T-cell (primary cell): ENCODE measurements at regions not wholly inside any gene's neighbourhood (a gene's known extent, or its start where the extent isn't known, plus 50 kb on each side); places are given as distances from the start of the nearest gene placed in this dataset.
"Not testable (repeated sequence)": the region's sequence is repeated elsewhere in the genome, so short reads cannot be mapped to it uniquely, and the experiment has no call there.

Source experiments
- ATAC-seq, 4 experiments: fragments of 200-7000 bp in 3 of 4; fragments of 150-1000 bp in 1 of 4; cut with Tn5 transposase; replicated peaks in 1 of 4; 1 replicate in 3 of 4; 2 replicates in 1 of 4; pipeline ENCODE4 v1.10.0; 2021; ENCODE audit warnings: moderate library complexity in 3 of 4, mild to moderate bottlenecking in 2 of 4, moderate number of reproducible peaks in 1 of 4
- CTCF ChIA-PET, 2 donors: fragments of 300-600 bp; sonication (Branson Sonifier 250); formaldehyde crosslinking; loops; one replicate each; lab custom pipeline; 2022; ENCODE audit warnings: antibody characterized with exemption in 2 of 2; lab: Charles Lee
- POLR2A ChIA-PET, 2 donors: fragments of 300-600 bp; sonication (Branson Sonifier 250); formaldehyde crosslinking; loops; one replicate each; lab custom pipeline; 2022; ENCODE audit warnings: antibody characterized with exemption in 2 of 2; lab: Charles Lee
- DNase-seq, 35 experiments: peaks; one replicate each; pipeline versions ENCODE4 v3.0.0 to v3.0.0-alpha.2; 2013 to 2023
- H3K27ac ChIP-seq: one replicate; pipeline ENCODE4 v1.5.1; 2013; ENCODE audit warnings: low read length
- H3K27me3 ChIP-seq, 2 experiments: replicated peaks in 1 of 2; 1 replicate in 1 of 2; 2 replicates in 1 of 2; pipeline versions ENCODE4 v1.6.1 to v1.7.0; 2013; ENCODE audit warnings: low read length in 1 of 2, mixed read lengths in 1 of 2; ENCODE audit not compliant: control insufficient read depth in 2 of 2, insufficient read depth in 2 of 2; ENCODE audit errors: extremely low read depth in 1 of 2
- H3K36me3 ChIP-seq, 2 donors: 1 replicate in 1 of 2; 2 replicates in 1 of 2; pipeline versions ENCODE4 v1.6.1 to v1.7.0; 2013; ENCODE audit warnings: low read length in 1 of 2; ENCODE audit not compliant: control insufficient read depth in 2 of 2, insufficient read depth in 1 of 2; ENCODE audit errors: extremely low read depth in 1 of 2
- H3K4me1 ChIP-seq, 2 experiments: 1 replicate in 1 of 2; 2 replicates in 1 of 2; pipeline versions ENCODE4 v1.6.1 to v1.7.0; 2013; ENCODE audit warnings: low read length in 2 of 2, mixed read lengths in 1 of 2; ENCODE audit not compliant: insufficient read depth in 2 of 2, control insufficient read depth in 1 of 2; ENCODE audit errors: extremely low read depth in 1 of 2
- H3K4me3 ChIP-seq, 2 donors: 1 replicate in 1 of 2; 2 replicates in 1 of 2; pipeline versions ENCODE4 v1.5.1 to v1.7.0; 2013; ENCODE audit warnings: mild to moderate bottlenecking in 2 of 2, low read length in 1 of 2, moderate library complexity in 1 of 2; ENCODE audit not compliant: control insufficient read depth in 1 of 2; ENCODE audit errors: extremely low read depth in 1 of 2
- H3K9me3 ChIP-seq: 2 replicates; pipeline ENCODE4 v1.7.0; 2013
- H3K27ac Mint-ChIP-seq, 2 donors: one replicate each; pipeline ENCODE4 v1.8.0; 2020 to 2021; ENCODE audit warnings: mild to moderate bottlenecking in 2 of 2, mixed read lengths in 2 of 2
- H3K27me3 Mint-ChIP-seq, 2 donors: one replicate each; pipeline ENCODE4 v1.8.0; 2021 to 2022; ENCODE audit warnings: mixed read lengths in 2 of 2
- H3K36me3 Mint-ChIP-seq: one replicate; pipeline ENCODE4 v1.8.0; 2021; ENCODE audit warnings: mixed read lengths
- H3K4me1 Mint-ChIP-seq, 3 donors: one replicate each; pipeline ENCODE4 v1.8.0; 2020 to 2022; ENCODE audit warnings: mixed read lengths in 3 of 3, mild to moderate bottlenecking in 1 of 3
- H3K4me3 Mint-ChIP-seq, 3 donors: one replicate each; pipeline ENCODE4 v1.8.0; 2020 to 2022; ENCODE audit warnings: mild to moderate bottlenecking in 3 of 3, mixed read lengths in 3 of 3, moderate library complexity in 3 of 3
- H3K9me3 Mint-ChIP-seq, 3 donors: one replicate each; pipeline ENCODE4 v1.8.0; 2020 to 2022; ENCODE audit warnings: mixed read lengths in 3 of 3
- WGBS: methylation state at CpG from one replicate; pipeline ENCODE4 v1.1.5; 2013; ENCODE audit warnings: missing lambda C conversion rate; ENCODE audit not compliant: insufficient coverage; 5-methylcytosine and 5-hydroxymethylcytosine counted together

DNA sequence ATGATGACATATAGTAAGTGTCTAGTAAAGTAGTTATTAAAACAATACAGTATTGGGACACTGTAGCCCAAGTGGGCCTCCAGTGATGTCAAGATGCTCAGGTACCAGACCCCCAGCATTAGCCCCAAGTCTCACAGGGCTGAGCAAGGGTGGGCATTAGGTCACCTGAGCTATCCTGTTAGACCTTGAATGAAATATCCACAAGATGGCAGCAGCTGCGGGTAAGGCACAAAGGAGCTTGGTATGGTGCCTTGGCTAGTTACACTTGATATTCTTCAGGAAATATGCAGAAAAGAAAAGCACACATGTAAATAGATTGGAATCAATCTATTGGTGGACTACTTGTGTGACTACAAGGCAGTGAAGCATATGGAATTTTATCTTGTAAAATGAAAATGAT is 701.8 kb upstream of the ADGRB3 start:
- Mint-ChIP-seq H3K27me3 (no peaks in the 10 kb centered on the region), H3K4me3 (no peak overlapping the region), H3K9me3 (peaks cover 6 to 16% (median 10%) of the 10 kb centered on the region in 3 donors), H3K27ac (no peak overlapping the region), H3K36me3 (no peaks in the 10 kb centered on the region), H3K4me1 (no peaks in the 10 kb centered on the region)
- no peak for ATAC-seq
- ChIA-PET CTCF (no interaction called here), POLR2A (no interaction called here)
- H3K4me3 ChIP-seq = no peak overlapping the region
- H3K27ac ChIP-seq = no peak overlapping the region
- whole genome bisulfite sequencing = 67% methylated on average over 1 of the region's 1 CpG
- H3K4me1 ChIP-seq = no peaks in the 10 kb centered on the region
- no peaks in the 10 kb centered on the region for H3K27me3 ChIP-seq
- DNase-seq = no peak
- peaks cover 2% of the 10 kb centered on the region for H3K9me3 ChIP-seq
- no peaks in the 10 kb centered on the region for H3K36me3 ChIP-seq

DNA sequence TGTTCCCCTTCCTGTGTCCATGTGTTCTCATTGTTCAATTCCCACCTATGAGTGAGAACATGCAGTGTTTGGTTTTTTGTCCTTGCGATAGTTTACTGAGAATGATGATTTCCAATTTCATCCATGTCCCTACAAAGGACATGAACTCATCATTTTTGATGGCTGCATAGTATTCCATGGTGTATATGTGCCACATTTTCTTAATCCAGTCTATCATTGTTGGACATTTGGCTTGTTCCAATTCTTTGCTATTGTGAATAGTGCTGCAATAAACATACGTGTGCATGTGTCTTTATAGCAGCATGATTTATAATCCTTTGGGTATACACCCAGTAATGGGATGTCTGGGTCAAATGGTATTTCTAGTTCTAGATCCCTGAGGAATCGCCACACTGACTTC is 712.5 kb upstream of the ADGRB3 start:
- no CpG with 5 or more reads among the region's 3 CpGs for WGBS

DNA sequence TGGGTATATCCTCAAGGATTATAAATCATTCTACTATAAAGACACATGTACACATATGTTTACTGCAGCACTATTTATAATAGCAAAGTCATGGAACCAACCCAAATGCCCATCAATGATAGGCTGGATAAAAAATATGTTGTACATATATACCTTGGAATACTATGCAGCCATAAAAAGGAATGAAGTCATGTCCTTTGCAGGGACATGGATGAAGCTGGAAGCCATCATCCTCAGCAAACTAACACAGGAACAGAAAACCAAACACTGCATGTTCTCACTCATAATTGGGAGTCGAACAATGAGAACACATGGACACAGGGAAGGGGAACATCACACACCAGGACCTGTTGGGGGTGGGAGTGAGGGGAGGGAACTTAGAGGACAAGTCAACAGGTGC is 715.0 kb upstream of the ADGRB3 start:
- POLR2A ChIA-PET, H3K36me3 ChIP-seq, ATAC-seq, H3K27ac Mint-ChIP-seq, H3K4me1 Mint-ChIP-seq, H3K4me3 ChIP-seq, CTCF ChIA-PET, H3K27me3 Mint-ChIP-seq, H3K36me3 Mint-ChIP-seq, H3K4me1 ChIP-seq, DNase-seq, H3K27me3 ChIP-seq, H3K27ac ChIP-seq, H3K9me3 ChIP-seq, H3K4me3 Mint-ChIP-seq: not testable (repeated sequence)
- peaks cover 13 to 20% (median 19%) of the 10 kb centered on the region in 3 donors for H3K9me3 Mint-ChIP-seq
- no CpG with 5 or more reads among the region's 1 CpG for WGBS

More for the DNA sequence above, 712.5 kb upstream of the ADGRB3 start:
- H3K27ac Mint-ChIP-seq, H3K9me3 ChIP-seq, H3K4me3 ChIP-seq, H3K27me3 ChIP-seq, ATAC-seq, H3K4me1 Mint-ChIP-seq, H3K27ac ChIP-seq, H3K36me3 ChIP-seq, H3K27me3 Mint-ChIP-seq, CTCF ChIA-PET, POLR2A ChIA-PET, DNase-seq, H3K4me1 ChIP-seq, H3K4me3 Mint-ChIP-seq, H3K36me3 Mint-ChIP-seq: not testable (repeated sequence)
- peaks cover 17 to 23% (median 19%) of the 10 kb centered on the region in 3 donors for H3K9me3 Mint-ChIP-seq

DNA sequence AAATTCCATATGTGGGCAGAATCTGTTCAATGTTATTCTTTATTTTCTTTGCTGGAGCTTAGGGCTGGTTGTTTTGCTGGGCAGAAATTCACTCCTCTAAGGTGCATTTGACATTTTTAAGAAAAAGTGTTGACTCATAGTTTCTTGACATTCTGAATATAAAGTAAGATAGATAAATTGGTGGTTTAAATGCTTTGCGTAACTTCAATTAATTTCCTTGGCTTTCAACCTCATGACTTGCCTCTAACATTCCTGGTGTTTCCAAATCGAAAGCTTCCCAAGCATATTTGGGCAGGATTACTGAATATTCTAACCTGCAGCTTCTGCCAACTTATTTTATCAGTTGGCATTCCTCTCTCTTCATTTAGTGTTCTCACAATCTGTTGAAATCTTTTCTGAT is 718.7 kb upstream of the ADGRB3 start:
- no peaks in the 10 kb centered on the region for H3K36me3 ChIP-seq
- no peaks in the 10 kb centered on the region for H3K9me3 ChIP-seq
- Mint-ChIP-seq H3K27ac (no peak overlapping the region), H3K4me3 (no peak overlapping the region), H3K36me3 (no peaks in the 10 kb centered on the region), H3K9me3 (peaks cover 17 to 23% (median 19%) of the 10 kb centered on the region in 3 donors), H3K27me3 (no peaks in the 10 kb centered on the region), H3K4me1 (no peaks in the 10 kb centered on the region)
- no peak for DNase-seq
- ChIA-PET POLR2A (no interaction called here), CTCF (no interaction called here)
- no peak overlapping the region for H3K27ac ChIP-seq
- no peak for ATAC-seq
- H3K4me3 ChIP-seq = no peak overlapping the region
- no CpG with 5 or more reads among the region's 2 CpGs for WGBS
- H3K27me3 ChIP-seq = no peaks in the 10 kb centered on the region
- no peaks in the 10 kb centered on the region for H3K4me1 ChIP-seq

DNA sequence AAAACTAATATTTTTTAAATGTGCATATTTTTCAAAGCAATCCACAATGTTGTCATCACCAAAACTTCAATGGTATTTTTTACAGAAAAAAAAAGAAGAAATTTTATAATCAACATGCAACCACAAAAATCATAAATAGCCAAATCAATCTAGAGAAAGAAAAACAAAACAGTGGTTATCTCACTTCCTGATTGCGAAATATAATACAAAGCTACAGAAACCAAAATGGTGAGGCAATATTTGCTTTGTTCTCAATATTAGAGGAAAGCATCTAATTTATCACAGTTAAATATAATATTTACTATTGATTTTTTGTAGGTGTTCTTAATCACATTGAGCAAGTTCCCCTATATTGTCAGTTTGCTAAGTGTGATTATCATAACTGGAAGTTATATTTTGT is 720.7 kb upstream of the ADGRB3 start:
- H3K27ac Mint-ChIP-seq = no peak overlapping the region
- POLR2A ChIA-PET = no interaction called here
- no CpG with 5 or more reads among the region's 1 CpG for WGBS
- H3K9me3 Mint-ChIP-seq = peaks cover 23 to 29% (median 28%) of the 10 kb centered on the region in 3 donors
- Histone ChIP-seq H3K27me3 (no peaks in the 10 kb centered on the region), H3K27ac (no peak overlapping the region), H3K4me3 (no peak overlapping the region), H3K9me3 (no peaks in the 10 kb centered on the region), H3K36me3 (no peaks in the 10 kb centered on the region), H3K4me1 (no peaks in the 10 kb centered on the region)
- H3K36me3 Mint-ChIP-seq = no peaks in the 10 kb centered on the region
- H3K4me3 Mint-ChIP-seq = no peak overlapping the region
- ATAC-seq (no peak), DNase-seq (no peak)
- H3K27me3 Mint-ChIP-seq = no peaks in the 10 kb centered on the region
- H3K4me1 Mint-ChIP-seq = no peaks in the 10 kb centered on the region
- CTCF ChIA-PET = no interaction called here

DNA sequence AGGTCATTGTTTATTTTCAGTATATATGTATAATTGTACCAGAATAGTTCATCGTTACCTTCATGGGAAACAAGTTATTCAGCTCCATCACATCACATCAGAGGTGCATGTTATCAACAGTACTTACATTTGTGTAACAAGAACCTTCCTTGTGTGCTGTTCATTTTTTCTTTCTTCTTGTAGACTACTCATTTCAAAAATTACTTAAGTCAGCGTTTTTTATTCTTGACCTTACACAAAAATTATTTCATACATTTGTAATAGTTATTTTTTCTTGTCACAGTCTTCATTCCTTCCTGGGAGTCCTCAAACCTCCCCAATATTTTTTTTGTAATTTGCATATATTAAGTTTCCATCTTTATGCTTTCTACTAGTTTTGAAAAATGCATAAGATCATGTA is 725.7 kb upstream of the ADGRB3 start:
- ChIA-PET POLR2A (no interaction called here), CTCF (no interaction called here)
- Histone ChIP-seq H3K4me3 (no peak overlapping the region), H3K9me3 (no peaks in the 10 kb centered on the region), H3K27ac (no peak overlapping the region), H3K4me1 (no peaks in the 10 kb centered on the region), H3K36me3 (no peaks in the 10 kb centered on the region), H3K27me3 (no peaks in the 10 kb centered on the region)
- Mint-ChIP-seq H3K4me3 (no peak overlapping the region), H3K4me1 (no peaks in the 10 kb centered on the region), H3K27me3 (no peaks in the 10 kb centered on the region), H3K27ac (no peak overlapping the region), H3K36me3 (no peaks in the 10 kb centered on the region), H3K9me3 (peaks cover 15 to 28% (median 22%) of the 10 kb centered on the region in 3 donors)
- ATAC-seq = no peak
- DNase-seq = no peak
- no CpG with 5 or more reads among the region's 2 CpGs for WGBS

- H3K27me3 Mint-ChIP-seq = no peaks in the 10 kb centered on the region
- H3K27me3 ChIP-seq = no peaks in the 10 kb centered on the region
- no peaks in the 10 kb centered on the region for H3K36me3 Mint-ChIP-seq
- H3K4me1 ChIP-seq = no peaks in the 10 kb centered on the region
- CTCF ChIA-PET = no interaction called here
- H3K36me3 ChIP-seq = no peaks in the 10 kb centered on the region
- H3K4me3 Mint-ChIP-seq = no peak overlapping the region
- H3K4me1 Mint-ChIP-seq = no peaks in the 10 kb centered on the region
- POLR2A ChIA-PET = no interaction called here
- no peak overlapping the region for H3K4me3 ChIP-seq
- no CpG with 5 or more reads among the region's 2 CpGs for WGBS
- DNase-seq (no peak), ATAC-seq (no peak)
- H3K27ac Mint-ChIP-seq = no peak overlapping the region
- peaks cover 15 to 33% (median 23%) of the 10 kb centered on the region in 3 donors for H3K9me3 Mint-ChIP-seq
- H3K27ac ChIP-seq = no peak overlapping the region
- no peaks in the 10 kb centered on the region for H3K9me3 ChIP-seq
Observed at GRCh38 chr6:67908379-67908778, 726.7 kb upstream of the ADGRB3 start.
